ENCODE measurements at regions not wholly inside any gene's neighbourhood (a gene's known extent, or its start where the extent isn't known, plus 50 kb on each side); places are given as distances from the start of the nearest gene placed in this dataset.

DNA sequence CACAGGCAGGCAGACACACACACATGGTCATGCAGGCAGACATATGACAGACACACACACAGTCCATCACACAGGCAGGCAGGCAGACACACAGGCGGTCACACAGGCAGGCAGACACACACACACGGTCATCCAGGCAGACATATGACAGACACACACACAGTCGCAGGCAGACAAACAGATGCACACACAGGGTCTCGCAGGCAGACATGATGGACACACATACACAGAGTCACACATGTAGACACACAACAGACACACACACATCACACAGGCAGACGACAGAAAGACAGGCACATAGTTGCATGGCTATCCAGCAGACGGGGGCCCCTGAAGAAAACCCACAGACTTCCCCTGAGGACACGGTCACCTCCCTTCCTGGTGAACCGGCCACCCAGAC, 135.4 kb downstream of the NCOR2 start:
- no peak overlapping the region for H3K4me3 ChIP-seq (ENCODE audit: low read depth in 2 of 2, low read length in 2 of 2)
- no peak overlapping the region for H3K27ac ChIP-seq (ENCODE audit: low read length)
- no peaks in the 10 kb centered on the region for H3K27me3 ChIP-seq (ENCODE audit: control insufficient read depth, insufficient read depth, low read length)
- intact Hi-C loops (cut with micrococcal nuclease; ENCODE audit: unreplicated experiment) (no loop called here), in situ Hi-C loops (cut with HindIII; ENCODE audit: low pct_unique_long_range_greater_than_20kb, low sequenced_read_pairs) (no loop called here)
- no TSS peak for BruUV-seq (replicated peaks)
- CTCF ChIA-PET: interaction anchor here (0.5 kb wide), 1 partner anchor 44 kb away, joined by 4 read pairs; no protein-coding TSS in a partner anchor
- no peak for TF ChIP-seq POLR2AphosphoS5 (IDR thresholded peaks at IDR 0.05; ENCODE audit: low read depth, low read length)
- TF ChIP-seq SIN3A (IDR thresholded peaks at IDR 0.05; ENCODE audit: borderline replicate concordance, insufficient read depth, low read depth, low read length): no peak
- TF ChIP-seq, protein P1, sequence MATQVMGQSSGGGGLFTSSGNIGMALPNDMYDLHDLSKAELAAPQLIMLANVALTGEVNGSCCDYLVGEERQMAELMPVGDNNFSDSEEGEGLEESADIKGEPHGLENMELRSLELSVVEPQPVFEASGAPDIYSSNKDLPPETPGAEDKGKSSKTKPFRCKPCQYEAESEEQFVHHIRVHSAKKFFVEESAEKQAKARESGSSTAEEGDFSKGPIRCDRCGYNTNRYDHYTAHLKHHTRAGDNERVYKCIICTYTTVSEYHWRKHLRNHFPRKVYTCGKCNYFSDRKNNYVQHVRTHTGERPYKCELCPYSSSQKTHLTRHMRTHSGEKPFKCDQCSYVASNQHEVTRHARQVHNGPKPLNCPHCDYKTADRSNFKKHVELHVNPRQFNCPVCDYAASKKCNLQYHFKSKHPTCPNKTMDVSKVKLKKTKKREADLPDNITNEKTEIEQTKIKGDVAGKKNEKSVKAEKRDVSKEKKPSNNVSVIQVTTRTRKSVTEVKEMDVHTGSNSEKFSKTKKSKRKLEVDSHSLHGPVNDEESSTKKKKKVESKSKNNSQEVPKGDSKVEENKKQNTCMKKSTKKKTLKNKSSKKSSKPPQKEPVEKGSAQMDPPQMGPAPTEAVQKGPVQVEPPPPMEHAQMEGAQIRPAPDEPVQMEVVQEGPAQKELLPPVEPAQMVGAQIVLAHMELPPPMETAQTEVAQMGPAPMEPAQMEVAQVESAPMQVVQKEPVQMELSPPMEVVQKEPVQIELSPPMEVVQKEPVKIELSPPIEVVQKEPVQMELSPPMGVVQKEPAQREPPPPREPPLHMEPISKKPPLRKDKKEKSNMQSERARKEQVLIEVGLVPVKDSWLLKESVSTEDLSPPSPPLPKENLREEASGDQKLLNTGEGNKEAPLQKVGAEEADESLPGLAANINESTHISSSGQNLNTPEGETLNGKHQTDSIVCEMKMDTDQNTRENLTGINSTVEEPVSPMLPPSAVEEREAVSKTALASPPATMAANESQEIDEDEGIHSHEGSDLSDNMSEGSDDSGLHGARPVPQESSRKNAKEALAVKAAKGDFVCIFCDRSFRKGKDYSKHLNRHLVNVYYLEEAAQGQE (IDR thresholded peaks at IDR 0.05; ENCODE audit: insufficient read depth in 1 of 2, low read depth in 2 of 2, low read length in 1 of 2): no peak
- TF ChIP-seq TCF7L2 (IDR thresholded peaks at IDR 0.05; ENCODE audit: low read depth, low read length): no peak
- TF ChIP-seq CTCF (IDR thresholded peaks at IDR 0.05): no peak
- no peaks in the 10 kb centered on the region; the same call in 1 of the 2 replicates for H3K36me3 ChIP-seq (ENCODE audit: control insufficient read depth, insufficient read depth, low read length)
- ATAC-seq: no peak
- no peaks in the 10 kb centered on the region for H3K4me1 ChIP-seq (ENCODE audit: control insufficient read depth, insufficient read depth, low read length)
- DNase-seq (ENCODE audit: low read depth, low spot score): no peak
- POLR2A ChIA-PET: no interaction called here
- H3K9me3 ChIP-seq (ENCODE audit: control insufficient read depth, insufficient read depth, low read depth, low read length): no peaks in the 10 kb centered on the region

DNA sequence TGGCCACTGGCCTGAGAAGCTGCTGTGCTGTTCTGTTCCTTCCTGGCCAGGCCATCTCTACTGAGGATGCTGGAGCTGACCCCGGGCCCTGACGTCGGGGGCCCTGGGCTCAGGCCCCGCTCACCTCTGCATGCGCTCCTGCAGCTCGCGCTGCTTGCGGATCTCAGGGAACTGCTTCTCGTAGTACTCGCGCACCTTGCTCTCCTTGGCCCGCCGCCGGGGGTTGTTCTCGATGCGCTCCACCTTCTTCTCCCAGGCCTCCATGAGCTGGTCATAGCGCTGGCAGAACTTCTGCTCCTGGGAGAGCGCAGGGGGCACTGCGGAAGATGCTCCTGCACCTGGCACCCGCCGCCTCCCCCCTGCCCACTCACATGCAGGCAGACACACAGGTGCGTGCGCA, 135.6 kb downstream of the RFLNA start:
- BruUV-seq (replicated peaks): TSS peak; percentile 52

More for the DNA sequence above, 135.6 kb downstream of the RFLNA start:
- ChIA-PET POLR2A (no interaction called here), CTCF (no interaction called here)
- TF ChIP-seq SIN3A (IDR thresholded peaks at IDR 0.05; ENCODE audit: borderline replicate concordance, insufficient read depth, low read depth, low read length) (no peak), CTCF (IDR thresholded peaks at IDR 0.05) (no peak), TCF7L2 (IDR thresholded peaks at IDR 0.05; ENCODE audit: low read depth, low read length) (no peak), POLR2AphosphoS5 (IDR thresholded peaks at IDR 0.05; ENCODE audit: low read depth, low read length) (no peak)
- TF ChIP-seq, protein P1 (IDR thresholded peaks at IDR 0.05; ENCODE audit: insufficient read depth in 1 of 2, low read depth in 2 of 2, low read length in 1 of 2): no peak
- DNase-seq (ENCODE audit: low read depth, low spot score) (no peak), ATAC-seq (no peak)
- H3K27ac ChIP-seq (ENCODE audit: low read length): no peak overlapping the region
- no peaks in the 10 kb centered on the region for H3K9me3 ChIP-seq (ENCODE audit: control insufficient read depth, insufficient read depth, low read depth, low read length)
- H3K4me1 ChIP-seq (ENCODE audit: control insufficient read depth, insufficient read depth, low read length): no peaks in the 10 kb centered on the region
- no peaks in the 10 kb centered on the region for H3K27me3 ChIP-seq (ENCODE audit: control insufficient read depth, insufficient read depth, low read length)
- peaks cover 2% of the 10 kb centered on the region; the same call in 1 of the 2 replicates for H3K36me3 ChIP-seq (ENCODE audit: control insufficient read depth, insufficient read depth, low read length)
- in situ Hi-C loops (cut with HindIII; ENCODE audit: low pct_unique_long_range_greater_than_20kb, low sequenced_read_pairs) (no loop called here), intact Hi-C loops (cut with micrococcal nuclease; ENCODE audit: unreplicated experiment) (no loop called here)
- H3K4me3 ChIP-seq (ENCODE audit: low read depth in 2 of 2, low read length in 2 of 2): no peak overlapping the region

Data from Panc1 (cell line).